B cell (primary cell): ENCODE measurements at regions not wholly inside any gene's neighbourhood (a gene's known extent, or its start where the extent isn't known, plus 50 kb on each side); places are given as distances from the start of the nearest gene placed in this dataset.
"Not testable (repeated sequence)": the region's sequence is repeated elsewhere in the genome, so short reads cannot be mapped to it uniquely, and the experiment has no call there.

Source experiments
- ATAC-seq: fragments of 200-7000 bp; cut with Tn5 transposase; one replicate; pipeline ENCODE4 v1.10.0; 2021; ENCODE audit warnings: low read depth, mild to moderate bottlenecking, moderate number of reproducible peaks, moderate library complexity
- CTCF ChIA-PET: fragments of 350-600 bp; sonication (Branson Sonifier 250); formaldehyde crosslinking; loops from one replicate; lab custom pipeline; 2021; ENCODE audit warnings: antibody characterized with exemption, inconsistent platforms; lab: Charles Lee
- POLR2A ChIA-PET: fragments of 350-600 bp; sonication (Branson Sonifier 250); formaldehyde crosslinking; loops from one replicate; lab custom pipeline; 2021; ENCODE audit warnings: antibody characterized with exemption; lab: Charles Lee
- DNase-seq: peaks from one replicate; pipeline ENCODE4 v3.0.0; 2013
- H2AFZ ChIP-seq: 2 replicates; pipeline ENCODE4 v1.6.1; 2012; ENCODE audit warnings: mild to moderate bottlenecking, low read depth, low read length; ENCODE audit not compliant: insufficient read depth, poor library complexity, severe bottlenecking
- H3K27ac ChIP-seq, 2 donors: 1 replicate in 1 of 2; 2 replicates in 1 of 2; pipeline ENCODE4 v1.5.1; 2012 to 2013; ENCODE audit warnings: low read length in 2 of 2, mild to moderate bottlenecking in 2 of 2, moderate library complexity in 1 of 2
- H3K27me3 ChIP-seq, 4 experiments: fragments of 200-600 bp in 1 of 4; sonication (generic) in 1 of 4; replicated peaks in 1 of 4; 1 replicate in 2 of 4; 2 replicates in 2 of 4; pipeline versions ENCODE4 v1.6.1 to v1.7.0; 2013 to 2016; ENCODE audit warnings: low read length in 3 of 4, mild to moderate bottlenecking in 2 of 4, mixed read lengths in 1 of 4, moderate library complexity in 1 of 4; ENCODE audit not compliant: insufficient read depth in 4 of 4, control insufficient read depth in 3 of 4; ENCODE audit errors: control extremely low read depth in 1 of 4
- H3K36me3 ChIP-seq, 2 experiments: replicated peaks in 1 of 2; 1 replicate in 1 of 2; 2 replicates in 1 of 2; pipeline versions ENCODE4 v1.6.1 to v1.7.1; 2013; ENCODE audit warnings: low read length in 1 of 2; ENCODE audit not compliant: insufficient read depth in 2 of 2, control insufficient read depth in 1 of 2; ENCODE audit errors: control extremely low read depth in 1 of 2, extremely low read depth in 1 of 2
- H3K4me1 ChIP-seq, 2 donors: fragments of 200-600 bp in 1 of 2; sonication (generic) in 1 of 2; 1 replicate in 1 of 2; 2 replicates in 1 of 2; pipeline versions ENCODE4 v1.5.1 to v1.6.1; 2013 to 2017; ENCODE audit warnings: low read length in 2 of 2; ENCODE audit not compliant: control insufficient read depth in 2 of 2, insufficient read depth in 2 of 2
- H3K4me2 ChIP-seq: replicated peaks from 2 replicates; pipeline ENCODE3; 2012; ENCODE audit warnings: mild to moderate bottlenecking, low read depth, low read length; ENCODE audit not compliant: poor library complexity, severe bottlenecking
- H3K4me3 ChIP-seq, 5 experiments: fragments of 200-600 bp in 1 of 5; sonication (generic) in 1 of 5; 1 replicate in 3 of 5; 2 replicates in 2 of 5; pipeline versions ENCODE4 v1.5.1 to v1.7.0; 2011 to 2016; ENCODE audit warnings: low read length in 4 of 5, mild to moderate bottlenecking in 4 of 5, low read depth in 2 of 5, control low read depth in 1 of 5, moderate library complexity in 1 of 5; ENCODE audit not compliant: insufficient read depth in 1 of 5; ENCODE audit errors: control extremely low read depth in 1 of 5, extremely low read depth in 1 of 5
- H3K79me2 ChIP-seq: fragments of 200-600 bp; sonication (generic); one replicate; pipeline ENCODE4 v1.6.0; 2016; ENCODE audit warnings: low read length; ENCODE audit not compliant: control insufficient read depth, insufficient read depth
- H3K9ac ChIP-seq: fragments of 200-600 bp; sonication (generic); 2 replicates; pipeline ENCODE4 v1.6.1; 2017; ENCODE audit warnings: mild to moderate bottlenecking, low read length, moderate library complexity
- H3K9me3 ChIP-seq, 3 donors: one replicate each; pipeline versions ENCODE4 v1.6.1 to v1.7.1; 2013; ENCODE audit warnings: low read length in 2 of 3; ENCODE audit not compliant: control insufficient read depth in 2 of 3, insufficient read depth in 1 of 3; ENCODE audit errors: control extremely low read depth in 1 of 3
- H4K20me1 ChIP-seq: 2 replicates; pipeline ENCODE4 v1.6.0; 2012; ENCODE audit warnings: mild to moderate bottlenecking, low read length; ENCODE audit not compliant: insufficient read depth, control insufficient read depth, poor library complexity, severe bottlenecking
- H3K27ac Mint-ChIP-seq: one replicate; pipeline ENCODE4 v1.8.0; 2021; ENCODE audit warnings: mixed read lengths
- H3K27me3 Mint-ChIP-seq: one replicate; pipeline ENCODE4 v1.8.0; 2021; ENCODE audit warnings: mixed read lengths
- H3K4me1 Mint-ChIP-seq: one replicate; pipeline ENCODE4 v1.8.0; 2021; ENCODE audit warnings: mixed read lengths
- H3K4me3 Mint-ChIP-seq: one replicate; pipeline ENCODE4 v1.8.0; 2021; ENCODE audit warnings: mixed read lengths
- H3K9me3 Mint-ChIP-seq: one replicate; pipeline ENCODE4 v1.8.0; 2022; ENCODE audit warnings: mixed read lengths; ENCODE audit not compliant: insufficient read depth
- CTCF ChIP-seq: fragments of 200-600 bp; IDR thresholded peaks from one replicate; pipeline ENCODE4 v1.8.0; 2022; ENCODE audit warnings: antibody characterized with exemption, mild to moderate bottlenecking
- EZH2 ChIP-seq: IDR thresholded peaks from 2 replicates; pipeline ENCODE4 v1.6.1; 2012; ENCODE audit warnings: borderline replicate concordance, low read depth, mild to moderate bottlenecking, moderate library complexity, low read length; ENCODE audit not compliant: insufficient read depth, poor library complexity, severe bottlenecking
- WGBS: methylation state at CpG from one replicate; pipeline ENCODE4 v1.1.5; 2013; ENCODE audit warnings: missing lambda C conversion rate; ENCODE audit not compliant: insufficient coverage; 5-methylcytosine and 5-hydroxymethylcytosine counted together
- intact Hi-C: fragments of 100-400 bp; cut with micrococcal nuclease; formaldehyde crosslinking; loops from one replicate; pipeline ENCODE4 v1.10.0; 2022

DNA sequence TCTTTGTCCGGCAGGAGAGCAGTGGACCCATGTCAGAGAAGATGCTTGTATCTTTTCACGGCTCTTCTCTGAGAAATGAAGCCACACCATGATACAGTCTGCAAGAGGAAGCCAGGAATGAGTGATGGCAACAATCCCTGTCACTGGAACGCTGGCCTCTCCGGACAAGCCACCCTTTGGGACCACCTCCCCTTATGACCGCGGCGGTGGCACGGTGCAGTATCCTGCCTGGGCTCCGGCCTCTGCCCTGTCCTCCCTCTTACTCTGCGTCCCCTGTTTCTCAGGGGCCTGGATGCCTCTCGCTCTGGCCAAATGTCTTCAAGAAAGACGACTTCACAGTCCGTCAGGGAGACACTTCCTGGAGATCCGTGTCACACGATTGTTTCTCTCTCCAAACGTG, 370.5 kb downstream of the ZNF716 start:
- Histone ChIP-seq H4K20me1 (no peaks in the 10 kb centered on the region), H3K9me3 (peaks cover 0 to 66% (median 0%) of the 10 kb centered on the region in 3 donors), H3K36me3 (no peaks in the 10 kb centered on the region), H3K27ac (no peak overlapping the region), H3K4me3 (no peak overlapping the region), H3K4me1 (no peaks in the 10 kb centered on the region), H3K4me2 (no peak overlapping the region), H3K9ac (no peak overlapping the region), H3K27me3 (no peaks in the 10 kb centered on the region), H3K79me2 (no peaks in the 10 kb centered on the region), H2AFZ (no peak overlapping the region)
- no peak for DNase-seq
- Mint-ChIP-seq H3K4me1 (no peaks in the 10 kb centered on the region), H3K27me3 (no peaks in the 10 kb centered on the region), H3K27ac (no peak overlapping the region), H3K9me3 (peaks cover 13% of the 10 kb centered on the region), H3K4me3 (no peak overlapping the region)
- WGBS = 88% methylated on average over 16 of the region's 16 CpGs
- intact Hi-C loops = no loop called here
- no peak for ATAC-seq
- TF ChIP-seq EZH2 = no peak
- POLR2A ChIA-PET = no interaction called here
- CTCF ChIA-PET = no interaction called here

DNA sequence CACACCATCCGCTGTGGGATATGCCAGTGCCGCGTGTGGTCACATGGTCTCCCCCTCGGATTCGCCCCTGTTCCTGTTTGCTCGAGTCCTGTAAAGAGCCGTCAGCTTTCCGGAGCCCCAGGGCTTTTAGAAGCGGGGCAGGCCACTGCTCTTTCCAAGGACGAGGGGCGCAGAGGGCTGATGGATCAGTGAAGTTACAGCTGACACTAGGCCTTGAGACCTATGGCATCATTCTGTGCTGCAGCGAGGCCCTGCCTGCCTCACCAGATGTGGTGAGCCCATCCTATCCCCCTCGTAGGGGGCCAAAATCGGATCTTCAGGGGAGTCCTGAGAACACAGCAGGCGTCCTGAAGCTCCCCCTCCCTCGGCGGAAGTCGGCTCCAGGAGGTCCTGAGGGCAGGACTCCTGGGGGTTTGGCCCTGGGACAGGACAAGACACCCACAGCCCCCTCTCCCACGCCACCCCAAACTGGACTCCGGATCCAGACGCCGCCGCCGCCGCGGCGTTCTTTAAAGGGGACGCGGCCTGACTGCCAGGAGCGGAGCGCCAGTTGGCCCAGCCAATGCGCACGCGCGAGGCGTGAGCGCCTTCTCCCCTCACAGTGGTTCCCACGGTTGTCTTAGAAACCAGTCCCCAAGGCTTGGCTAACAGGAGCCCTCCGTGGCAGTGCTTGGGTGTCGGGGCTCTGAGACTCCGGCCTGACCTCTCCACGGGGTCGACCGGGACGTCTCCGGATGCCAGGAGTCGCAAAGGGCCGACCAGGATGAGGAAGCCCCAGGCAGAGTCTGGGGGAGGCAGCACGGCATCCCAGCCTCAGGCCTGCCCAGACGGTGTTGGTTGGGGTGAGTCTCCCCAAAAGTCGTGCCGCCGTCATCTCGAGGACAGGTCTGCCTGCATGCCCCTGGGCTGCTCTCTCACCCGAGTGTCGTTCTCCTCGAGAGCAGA, 371.7 kb downstream of the ZNF716 start:
- H3K4me1 ChIP-seq = no peaks in the 10 kb centered on the region
- H3K4me3 Mint-ChIP-seq = no peak overlapping the region

DNA sequence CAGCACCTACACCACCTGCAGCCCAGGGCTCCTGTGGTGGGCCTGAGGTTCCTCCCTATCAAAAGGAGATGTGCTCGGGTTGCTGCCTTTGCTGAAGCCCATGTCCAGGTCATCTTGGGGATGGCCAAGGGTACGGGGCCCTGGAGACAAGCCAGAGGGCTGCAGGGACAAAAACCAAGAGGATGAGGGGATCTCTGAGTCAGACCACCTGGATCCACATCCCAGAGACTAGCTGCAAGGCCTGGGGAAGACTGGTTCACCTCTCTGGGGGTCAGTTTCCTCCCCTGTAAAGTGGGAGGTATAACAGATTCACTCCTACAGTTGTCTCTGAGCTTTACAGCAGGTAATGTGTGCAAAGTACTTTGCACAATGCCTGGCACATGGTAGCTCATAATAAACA, 376.6 kb downstream of the ZNF716 start:
- H3K27me3 ChIP-seq, H3K4me1 ChIP-seq, H3K4me3 Mint-ChIP-seq, POLR2A ChIA-PET, H3K9me3 Mint-ChIP-seq, H3K79me2 ChIP-seq, H3K9ac ChIP-seq, H3K4me1 Mint-ChIP-seq, H3K4me3 ChIP-seq, H3K27me3 Mint-ChIP-seq, H3K36me3 ChIP-seq, H4K20me1 ChIP-seq, ATAC-seq, H2AFZ ChIP-seq, H3K27ac ChIP-seq, intact Hi-C loops, H3K27ac Mint-ChIP-seq, CTCF ChIA-PET, DNase-seq, H3K4me2 ChIP-seq: not testable (repeated sequence)
- H3K9me3 ChIP-seq = peaks cover 0 to 36% (median 0%) of the 10 kb centered on the region in 3 donors
- 25% methylated on average over 1 of the region's 2 CpGs for WGBS

More for the DNA sequence above, 371.7 kb downstream of the ZNF716 start:
- intact Hi-C loops = no loop called here
- H3K9me3 Mint-ChIP-seq = peaks cover 12% of the 10 kb centered on the region
- peaks cover 0 to 74% (median 0%) of the 10 kb centered on the region in 3 donors for H3K9me3 ChIP-seq
- POLR2A ChIA-PET = no interaction called here
- DNase-seq (no peak), ATAC-seq (no peak)
- H3K9ac ChIP-seq = no peak overlapping the region
- H3K27ac ChIP-seq = no peak overlapping the region
- TF ChIP-seq EZH2 = no peak
- no peak for TF ChIP-seq CTCF
- H3K27ac Mint-ChIP-seq = no peak overlapping the region
- CTCF ChIA-PET = no interaction called here
- no peak overlapping the region for H3K4me2 ChIP-seq
- H3K79me2 ChIP-seq = no peaks in the 10 kb centered on the region
- no peak overlapping the region for H2AFZ ChIP-seq
- no peaks in the 10 kb centered on the region for H3K27me3 ChIP-seq
- no peaks in the 10 kb centered on the region for H3K4me1 Mint-ChIP-seq
- H3K4me3 ChIP-seq = no peak overlapping the region
- no peaks in the 10 kb centered on the region for H3K27me3 Mint-ChIP-seq
- H3K36me3 ChIP-seq = no peaks in the 10 kb centered on the region
- 89% methylated on average over 56 of the region's 57 CpGs for WGBS
- H4K20me1 ChIP-seq = no peaks in the 10 kb centered on the region
